Activated CD4-positive, alpha-beta T cell treated with anti-CD3 and anti-CD28 coated beads, Interleukin-2, amount 10 ng/mL, durations not matched to agents 24 days and 14 days (primary cell): ENCODE measurements at regions not wholly inside any gene's neighbourhood (a gene's known extent, or its start where the extent isn't known, plus 50 kb on each side); places are given as distances from the start of the nearest gene placed in this dataset.

Experiments
- DNase-seq: peaks from one replicate; pipeline ENCODE4 v3.0.0; 2022
- H3K27ac Mint-ChIP-seq: one replicate; pipeline ENCODE4 v1.8.0; 2022; ENCODE audit warnings: mild to moderate bottlenecking, mixed read lengths
- H3K27me3 Mint-ChIP-seq: one replicate; pipeline ENCODE4 v1.8.0; 2022; ENCODE audit warnings: mixed read lengths
- H3K36me3 Mint-ChIP-seq: one replicate; pipeline ENCODE4 v1.8.0; 2022; ENCODE audit warnings: low read depth, mild to moderate bottlenecking, mixed read lengths
- H3K4me1 Mint-ChIP-seq: one replicate; pipeline ENCODE4 v1.8.0; 2021; ENCODE audit warnings: mixed read lengths
- H3K4me3 Mint-ChIP-seq: one replicate; pipeline ENCODE4 v1.8.0; 2022; ENCODE audit warnings: mild to moderate bottlenecking, moderate library complexity, mixed read lengths
- H3K9me3 Mint-ChIP-seq: one replicate; pipeline ENCODE4 v1.8.0; 2021; ENCODE audit warnings: mixed read lengths
- intact Hi-C: fragments of 100-400 bp; cut with micrococcal nuclease; formaldehyde crosslinking; loops from one replicate; pipeline ENCODE4 v1.15.1; 2023

GRCh38 chr3:159165961-159166360 lies 364.1 kb downstream of the MFSD1 start:
- H3K27me3 Mint-ChIP-seq = no peaks in the 10 kb centered on the region
- intact Hi-C loops = no loop called here
- no peak for DNase-seq
- H3K9me3 Mint-ChIP-seq = no peaks in the 10 kb centered on the region
- no peaks in the 10 kb centered on the region for H3K4me1 Mint-ChIP-seq
- no peak overlapping the region for H3K27ac Mint-ChIP-seq
- H3K36me3 Mint-ChIP-seq = no peaks in the 10 kb centered on the region
- H3K4me3 Mint-ChIP-seq = no peak overlapping the region

- intact Hi-C loops = no loop called here
- Mint-ChIP-seq H3K27ac (no peak overlapping the region), H3K9me3 (no peaks in the 10 kb centered on the region), H3K4me1 (no peaks in the 10 kb centered on the region), H3K4me3 (no peak overlapping the region), H3K27me3 (no peaks in the 10 kb centered on the region), H3K36me3 (no peaks in the 10 kb centered on the region)
- DNase-seq = no peak
Measured at GRCh38 chr3:159166899-159167586, 365.2 kb downstream of the MFSD1 start.

GRCh38 chr3:159168788-159169187 lies 366.9 kb downstream of the MFSD1 start:
- Mint-ChIP-seq H3K4me3 (no peak overlapping the region), H3K27me3 (no peaks in the 10 kb centered on the region), H3K4me1 (no peaks in the 10 kb centered on the region), H3K27ac (no peak overlapping the region), H3K36me3 (no peaks in the 10 kb centered on the region), H3K9me3 (no peaks in the 10 kb centered on the region)
- no peak for DNase-seq
- intact Hi-C loops = no loop called here

- intact Hi-C loops = no loop called here
- H3K4me3 Mint-ChIP-seq = no peak overlapping the region
- H3K27me3 Mint-ChIP-seq = no peaks in the 10 kb centered on the region
- DNase-seq = no peak
- H3K9me3 Mint-ChIP-seq = no peaks in the 10 kb centered on the region
- H3K4me1 Mint-ChIP-seq = no peaks in the 10 kb centered on the region
- no peaks in the 10 kb centered on the region for H3K36me3 Mint-ChIP-seq
- no peak overlapping the region for H3K27ac Mint-ChIP-seq
Measured at GRCh38 chr3:159169828-159170227, 368.0 kb downstream of the MFSD1 start.

- Mint-ChIP-seq H3K27me3 (no peaks in the 10 kb centered on the region), H3K27ac (no peak overlapping the region), H3K4me3 (no peak overlapping the region), H3K36me3 (no peaks in the 10 kb centered on the region), H3K9me3 (no peaks in the 10 kb centered on the region), H3K4me1 (no peaks in the 10 kb centered on the region)
- intact Hi-C loops = no loop called here
- DNase-seq = no peak
Measured at GRCh38 chr3:159170436-159171003, 368.7 kb downstream of the MFSD1 start.

GRCh38 chr3:159171333-159171732 lies 369.5 kb downstream of the MFSD1 start:
- no peak overlapping the region for H3K27ac Mint-ChIP-seq
- H3K36me3 Mint-ChIP-seq = no peaks in the 10 kb centered on the region
- intact Hi-C loops = no loop called here
- no peak for DNase-seq
- no peaks in the 10 kb centered on the region for H3K27me3 Mint-ChIP-seq
- no peak overlapping the region for H3K4me3 Mint-ChIP-seq
- no peaks in the 10 kb centered on the region for H3K4me1 Mint-ChIP-seq
- no peaks in the 10 kb centered on the region for H3K9me3 Mint-ChIP-seq

DNA sequence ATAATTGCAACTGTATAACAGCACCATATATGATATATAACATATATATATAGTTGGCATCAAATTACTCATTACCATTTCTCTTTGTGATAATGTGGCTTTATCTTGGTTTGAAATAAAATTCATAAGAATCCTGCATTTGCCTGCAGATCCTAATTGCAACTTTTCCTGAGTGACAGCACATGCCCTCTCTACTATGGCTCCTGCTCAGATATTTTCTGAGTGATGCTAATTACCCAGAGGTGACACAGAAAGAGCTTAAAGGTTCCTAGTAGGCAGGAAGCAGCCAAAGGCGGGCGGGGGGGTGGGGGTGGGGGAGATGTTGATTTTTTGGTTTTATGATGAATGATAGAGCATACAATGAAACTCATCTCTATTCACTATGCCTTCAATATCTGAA lies 370.6 kb downstream of the MFSD1 start:
- intact Hi-C loops = no loop called here
- Mint-ChIP-seq H3K27ac (no peak overlapping the region), H3K9me3 (no peaks in the 10 kb centered on the region), H3K27me3 (no peaks in the 10 kb centered on the region), H3K4me1 (no peaks in the 10 kb centered on the region), H3K36me3 (no peaks in the 10 kb centered on the region), H3K4me3 (no peak overlapping the region)
- no peak for DNase-seq

- DNase-seq = no peak
- Mint-ChIP-seq H3K27me3 (no peaks in the 10 kb centered on the region), H3K9me3 (no peaks in the 10 kb centered on the region), H3K27ac (no peak overlapping the region), H3K4me3 (no peak overlapping the region), H3K36me3 (no peaks in the 10 kb centered on the region), H3K4me1 (no peaks in the 10 kb centered on the region)
- intact Hi-C loops = no loop called here
Measured at GRCh38 chr3:159174715-159175692, 373.1 kb downstream of the MFSD1 start.

- no peak overlapping the region for H3K27ac Mint-ChIP-seq
- intact Hi-C loops = no loop called here
- H3K36me3 Mint-ChIP-seq = no peaks in the 10 kb centered on the region
- no peak for DNase-seq
- H3K4me3 Mint-ChIP-seq = no peak overlapping the region
- H3K9me3 Mint-ChIP-seq = no peaks in the 10 kb centered on the region
- no peaks in the 10 kb centered on the region for H3K4me1 Mint-ChIP-seq
- no peaks in the 10 kb centered on the region for H3K27me3 Mint-ChIP-seq
Measured at GRCh38 chr3:159178209-159178897, 376.5 kb downstream of the MFSD1 start.

DNA sequence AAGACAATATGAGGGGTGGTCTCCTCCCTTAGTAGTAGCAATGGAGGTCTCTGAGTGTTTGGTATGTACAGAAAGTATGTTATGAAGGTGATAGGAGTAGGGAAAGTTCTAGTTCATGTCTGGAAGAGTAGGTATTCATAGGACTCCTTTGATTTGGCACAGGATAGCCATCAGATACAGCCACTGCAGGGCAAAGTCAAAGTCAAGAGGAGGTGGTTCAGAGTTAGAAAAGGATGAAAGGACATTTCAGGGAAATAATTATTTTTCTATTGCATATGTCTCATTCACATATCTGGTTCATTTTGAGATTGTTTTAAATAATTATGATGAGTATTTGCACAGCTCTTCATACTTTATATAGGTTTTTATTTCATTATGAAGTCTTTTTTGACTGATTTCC lies 381.1 kb downstream of the MFSD1 start:
- H3K27me3 Mint-ChIP-seq = no peaks in the 10 kb centered on the region
- DNase-seq = no peak
- H3K4me1 Mint-ChIP-seq = no peaks in the 10 kb centered on the region
- no peaks in the 10 kb centered on the region for H3K36me3 Mint-ChIP-seq
- H3K4me3 Mint-ChIP-seq = no peak overlapping the region
- no peaks in the 10 kb centered on the region for H3K9me3 Mint-ChIP-seq
- intact Hi-C loops = no loop called here
- H3K27ac Mint-ChIP-seq = no peak overlapping the region

DNA sequence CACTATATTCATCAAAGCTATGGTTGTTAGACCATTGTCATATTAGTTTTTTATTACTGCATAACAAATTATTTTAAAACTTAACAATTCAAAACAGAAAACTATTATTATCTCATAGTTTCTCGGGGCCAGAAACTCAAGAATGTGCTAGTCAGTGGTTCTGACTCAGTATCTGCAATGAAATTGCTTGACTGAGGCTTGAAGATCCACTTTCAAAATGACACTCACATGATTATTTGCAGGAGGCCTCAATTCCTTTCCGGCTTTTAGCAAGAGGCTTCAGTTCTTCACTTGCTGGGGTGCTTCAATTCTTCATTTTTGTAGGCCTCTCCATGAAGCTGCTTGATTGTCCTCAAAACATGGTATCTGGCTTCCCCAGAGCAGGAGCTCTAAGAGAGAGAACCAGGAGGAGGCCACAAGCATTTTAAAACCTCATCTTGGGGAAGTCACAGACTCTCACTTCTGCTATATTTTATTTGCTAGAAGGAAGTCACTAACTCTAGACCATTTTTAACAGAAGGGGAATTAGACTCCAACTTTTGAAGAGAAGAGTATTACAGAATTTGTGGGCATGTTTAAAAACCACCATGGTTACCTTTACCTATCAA lies 383.7 kb downstream of the MFSD1 start:
- no peaks in the 10 kb centered on the region for H3K27me3 Mint-ChIP-seq
- H3K9me3 Mint-ChIP-seq = no peaks in the 10 kb centered on the region
- no peak overlapping the region for H3K4me3 Mint-ChIP-seq
- no peaks in the 10 kb centered on the region for H3K4me1 Mint-ChIP-seq
- DNase-seq = no peak
- intact Hi-C loops = no loop called here
- H3K27ac Mint-ChIP-seq = no peak overlapping the region
- H3K36me3 Mint-ChIP-seq = no peaks in the 10 kb centered on the region

GRCh38 chr3:159186581-159186980 lies 384.7 kb downstream of the MFSD1 start:
- H3K36me3 Mint-ChIP-seq = no peaks in the 10 kb centered on the region
- DNase-seq = no peak
- intact Hi-C loops = no loop called here
- no peaks in the 10 kb centered on the region for H3K27me3 Mint-ChIP-seq
- no peaks in the 10 kb centered on the region for H3K4me1 Mint-ChIP-seq
- H3K9me3 Mint-ChIP-seq = no peaks in the 10 kb centered on the region
- no peak overlapping the region for H3K27ac Mint-ChIP-seq
- no peak overlapping the region for H3K4me3 Mint-ChIP-seq

DNA sequence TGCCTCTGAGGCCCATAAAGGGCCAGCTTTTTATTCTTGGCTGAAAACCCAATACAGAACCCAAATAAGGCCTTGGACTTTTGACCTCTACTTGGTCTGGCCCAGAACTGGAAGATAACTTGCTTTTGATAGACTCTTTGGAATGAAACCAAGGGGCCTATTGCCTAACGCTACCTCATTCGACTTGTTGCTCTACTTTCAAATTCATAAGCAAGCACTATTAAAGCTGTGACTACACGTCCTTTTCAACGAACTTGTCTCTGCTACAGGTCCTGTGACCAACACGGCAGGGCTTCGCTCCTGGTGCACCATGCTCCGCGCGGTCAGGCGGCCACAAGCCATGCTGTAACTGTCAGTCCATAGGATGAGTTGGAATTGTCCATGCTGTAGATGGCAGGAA lies 385.4 kb downstream of the MFSD1 start:
- intact Hi-C loops = no loop called here
- no peak for DNase-seq
- Mint-ChIP-seq H3K27ac (no peak overlapping the region), H3K36me3 (no peaks in the 10 kb centered on the region), H3K27me3 (no peaks in the 10 kb centered on the region), H3K9me3 (no peaks in the 10 kb centered on the region), H3K4me3 (no peak overlapping the region), H3K4me1 (no peaks in the 10 kb centered on the region)
